ENCODE measurements at regions not wholly inside any gene's neighbourhood (a gene's known extent, or its start where the extent isn't known, plus 50 kb on each side); places are given as distances from the start of the nearest gene placed in this dataset.

DNA sequence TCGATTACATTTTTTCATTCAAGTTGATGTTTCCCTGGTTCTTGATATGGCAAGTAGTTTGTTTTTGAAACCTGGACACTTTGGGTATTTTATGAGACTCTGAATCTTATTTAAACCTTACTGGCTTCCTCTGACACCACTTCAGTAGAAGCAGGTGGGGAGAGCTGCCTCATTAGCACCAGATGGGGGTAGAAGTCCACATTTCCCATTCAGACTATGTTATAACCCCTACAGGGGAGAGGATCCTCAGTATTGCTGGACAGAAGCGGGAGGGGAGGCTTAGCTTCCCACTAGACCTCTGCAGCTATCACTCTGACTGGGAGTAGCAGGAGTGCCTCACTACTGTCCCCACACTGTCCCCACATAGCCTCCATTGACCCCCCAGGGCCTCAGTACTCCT lies 145.3 kb upstream of the SLC35G4 start:
- H3K9me3 ChIP-seq (ENCODE audit: control insufficient read depth in 1 of 2, insufficient read depth in 1 of 2, low read depth in 1 of 2, low read length in 2 of 2) = no peaks in the 10 kb centered on the region
- no peaks in the 10 kb centered on the region for H3K36me3 ChIP-seq (ENCODE audit: control insufficient read depth in 1 of 2, insufficient read depth in 2 of 2, low read length in 2 of 2)
- peaks cover 27% of the 10 kb centered on the region for H3K27me3 ChIP-seq (ENCODE audit: insufficient read depth, low read length)
- no peak overlapping the region for H3K27ac ChIP-seq (ENCODE audit: low read depth, low read length)
- H3K4me3 ChIP-seq (replicated peaks in 1 of 2; ENCODE audit: low read depth in 1 of 2, low read length in 2 of 2) = no peak overlapping the region
- H3K4me1 ChIP-seq (ENCODE audit: control insufficient read depth in 1 of 2, insufficient read depth in 2 of 2, low read length in 2 of 2) = no peaks in the 10 kb centered on the region
- no peak overlapping the region for H2AFZ ChIP-seq (ENCODE audit: low read depth, low read length, poor library complexity, severe bottlenecking)
- CTCF ChIA-PET = no interaction called here
- no peaks in the 10 kb centered on the region for H3K79me2 ChIP-seq (ENCODE audit: insufficient read depth, low read length)
- DNase-seq (ENCODE audit: low read depth, low spot score) = no peak
- intact Hi-C loops (cut with micrococcal nuclease) = no loop called here
- ATAC-seq = no peak
- no TSS peak for BruUV-seq (replicated peaks)
- no peak overlapping the region for H3K4me2 ChIP-seq (ENCODE audit: low read length)
- no peak overlapping the region for H3K9ac ChIP-seq (ENCODE audit: low read length)
- no peaks in the 10 kb centered on the region for H3K9me2 ChIP-seq (ENCODE audit: insufficient read depth)
- RAD21 ChIA-PET (ENCODE audit: low non-redundant PET in 1 of 2, low total read pairs in 2 of 2, uncharacterized antibody in 2 of 2, unreplicated experiment in 2 of 2) = no interaction called here
- no peaks in the 10 kb centered on the region; the same call in 1 of the 2 replicates for H4K20me1 ChIP-seq (ENCODE audit: insufficient read depth)
- POLR2A ChIA-PET = no interaction called here
- TF ChIP-seq ZFX (IDR thresholded peaks at IDR 0.05) = no peak
- TF ChIP-seq SRF (IDR thresholded peaks at IDR 0.05; ENCODE audit: low read depth) = no peak
- TF ChIP-seq TCF7L2 (IDR thresholded peaks at IDR 0.05; ENCODE audit: borderline replicate concordance, extremely low read depth, insufficient read depth, insufficient read length) = no peak
- no peak for TF ChIP-seq ELF1 (IDR thresholded peaks at IDR 0.05; ENCODE audit: borderline replicate concordance, low read depth)
- no peak for TF ChIP-seq YY1 (IDR thresholded peaks at IDR 0.05; ENCODE audit: extremely low read depth, insufficient replicate concordance, low read depth, low read length)
- no peak for TF ChIP-seq CTCF (IDR thresholded peaks at IDR 0.05 in 2 of 3, conservative IDR thresholded peaks at IDR 0.05 in 1 of 3; ENCODE audit: borderline replicate concordance in 1 of 3, insufficient read depth in 1 of 3, low read depth in 2 of 3, low read length in 2 of 3)
- TF ChIP-seq ZNF274 (IDR thresholded peaks at IDR 0.05; ENCODE audit: low read depth, low read length) = no peak
- TF ChIP-seq SIN3A (IDR thresholded peaks at IDR 0.05; ENCODE audit: low read depth) = no peak
- no peak for TF ChIP-seq RAD21 (IDR thresholded peaks at IDR 0.05; ENCODE audit: low read depth)
- no peak for TF ChIP-seq SP1 (IDR thresholded peaks at IDR 0.05; ENCODE audit: low read depth)
- no peak for TF ChIP-seq FOSL1 (IDR thresholded peaks at IDR 0.05; ENCODE audit: low read depth)
- TF ChIP-seq CEBPB (IDR thresholded peaks at IDR 0.05; ENCODE audit: low read depth) = no peak
- TF ChIP-seq POLR2AphosphoS5 (IDR thresholded peaks at IDR 0.05; ENCODE audit: low read depth, low read length) = no peak
- TF ChIP-seq JUND (IDR thresholded peaks at IDR 0.05) = no peak
- no peak for TF ChIP-seq POLR2A (IDR thresholded peaks at IDR 0.05; ENCODE audit: borderline replicate concordance, extremely low read depth, insufficient read depth, insufficient read length)
- no peak for TF ChIP-seq EGR1 (IDR thresholded peaks at IDR 0.05; ENCODE audit: low read depth)
- TF ChIP-seq, protein P1, sequence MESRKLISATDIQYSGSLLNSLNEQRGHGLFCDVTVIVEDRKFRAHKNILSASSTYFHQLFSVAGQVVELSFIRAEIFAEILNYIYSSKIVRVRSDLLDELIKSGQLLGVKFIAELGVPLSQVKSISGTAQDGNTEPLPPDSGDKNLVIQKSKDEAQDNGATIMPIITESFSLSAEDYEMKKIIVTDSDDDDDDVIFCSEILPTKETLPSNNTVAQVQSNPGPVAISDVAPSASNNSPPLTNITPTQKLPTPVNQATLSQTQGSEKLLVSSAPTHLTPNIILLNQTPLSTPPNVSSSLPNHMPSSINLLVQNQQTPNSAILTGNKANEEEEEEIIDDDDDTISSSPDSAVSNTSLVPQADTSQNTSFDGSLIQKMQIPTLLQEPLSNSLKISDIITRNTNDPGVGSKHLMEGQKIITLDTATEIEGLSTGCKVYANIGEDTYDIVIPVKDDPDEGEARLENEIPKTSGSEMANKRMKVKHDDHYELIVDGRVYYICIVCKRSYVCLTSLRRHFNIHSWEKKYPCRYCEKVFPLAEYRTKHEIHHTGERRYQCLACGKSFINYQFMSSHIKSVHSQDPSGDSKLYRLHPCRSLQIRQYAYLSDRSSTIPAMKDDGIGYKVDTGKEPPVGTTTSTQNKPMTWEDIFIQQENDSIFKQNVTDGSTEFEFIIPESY (IDR thresholded peaks at IDR 0.05; ENCODE audit: extremely low read depth, insufficient replicate concordance, low read length) = no peak
- no peak for TF ChIP-seq EZH2 (IDR thresholded peaks at IDR 0.05)
- no peak for TF ChIP-seq MAX (IDR thresholded peaks at IDR 0.05)
- no peak for TF ChIP-seq CBX3 (IDR thresholded peaks at IDR 0.05; ENCODE audit: low read depth)

Data from HCT116 (cell line).